GM03348 (cell line): ENCODE measurements at regions not wholly inside any gene's neighbourhood (a gene's known extent, or its start where the extent isn't known, plus 50 kb on each side); places are given as distances from the start of the nearest gene placed in this dataset.
"Not testable (repeated sequence)": the region's sequence is repeated elsewhere in the genome, so short reads cannot be mapped to it uniquely, and the experiment has no call there.

ENCODE experiments used
- DNase-seq: peaks from one replicate; pipeline ENCODE4 v3.0.0; 2012; ENCODE audit warnings: low spot score

GRCh38 chr5:68973696-68974095, 120.1 kb upstream of the SLC30A5 start:
- no peak for DNase-seq

- DNase-seq, result no peak
Measured at GRCh38 chr5:68983043-68983442, 110.8 kb upstream of the SLC30A5 start.

GRCh38 chr5:68983959-68984358, 109.9 kb upstream of the SLC30A5 start:
- DNase-seq, result no peak

GRCh38 chr5:68991279-68992084, 102.3 kb upstream of the SLC30A5 start:
- DNase-seq, result no peak

- DNase-seq, result no peak
Measured at GRCh38 chr5:68994645-68995044, 99.2 kb upstream of the SLC30A5 start.

- no peak for DNase-seq
Measured at GRCh38 chr5:68995845-68996545, 97.8 kb upstream of the SLC30A5 start.

GRCh38 chr5:68999181-68999580, 94.6 kb upstream of the SLC30A5 start:
- no peak for DNase-seq

- no peak for DNase-seq
Measured at GRCh38 chr5:69000216-69000919, 93.4 kb upstream of the SLC30A5 start.

- DNase-seq, result no peak
Measured at GRCh38 chr5:69000949-69001348, 92.9 kb upstream of the SLC30A5 start.

GRCh38 chr5:69001627-69002026, 92.2 kb upstream of the SLC30A5 start:
- DNase-seq, result no peak

- no peak for DNase-seq
Measured at GRCh38 chr5:69004127-69004526, 89.7 kb upstream of the SLC30A5 start.

GRCh38 chr5:69004676-69005075, 89.1 kb upstream of the SLC30A5 start:
- DNase-seq, result no peak

- DNase-seq, result no peak
Measured at GRCh38 chr5:69006030-69006429, 87.8 kb upstream of the SLC30A5 start.

GRCh38 chr5:69007163-69007562, 86.7 kb upstream of the SLC30A5 start:
- no peak for DNase-seq

- peak; percentile 49 for DNase-seq
Measured at GRCh38 chr5:69007726-69008368, 86.0 kb upstream of the SLC30A5 start.

- DNase-seq, result no peak
Measured at GRCh38 chr5:69010476-69010875, 83.3 kb upstream of the SLC30A5 start.

- no peak for DNase-seq
Measured at GRCh38 chr5:69011910-69012309, 81.9 kb upstream of the SLC30A5 start.

GRCh38 chr5:69013481-69013880, 80.3 kb upstream of the SLC30A5 start:
- DNase-seq, result no peak

- not testable (repeated sequence) for DNase-seq
Measured at GRCh38 chr5:69014007-69014406, 79.8 kb upstream of the SLC30A5 start.

GRCh38 chr5:69019668-69020375, 74.0 kb upstream of the SLC30A5 start:
- no peak for DNase-seq

GRCh38 chr5:69024241-69024651, 69.6 kb upstream of the SLC30A5 start:
- DNase-seq, result no peak

GRCh38 chr5:69029292-69029691, 64.5 kb upstream of the SLC30A5 start:
- DNase-seq, result no peak
